K562 (cell line): ENCODE measurements at regions not wholly inside any gene's neighbourhood (a gene's known extent, or its start where the extent isn't known, plus 50 kb on each side); places are given as distances from the start of the nearest gene placed in this dataset.

Experiments used
- ATAC-seq: fragments of 200-7000 bp; cut with Tn5 transposase; 3 replicates; pipeline ENCODE4 v1.9.1; 2020; ENCODE audit warnings: moderate library complexity
- BruUV-seq: library from RNA; stranded (reverse); fragments of 400-500 nt; replicated peaks from 2 replicates; lab custom pipeline; 2021; lab: Mats Ljungman, UMichigan
- CTCF ChIA-PET: fragments of 300-600 bp; formaldehyde crosslinking; extraction: SDS; loops from one replicate; lab custom pipeline; 2021; ENCODE audit warnings: low intra/inter-chr PET ratio; lab: Yijun Ruan, JAX
- POLR2A ChIA-PET: fragments of 300-600, 350-650 bp; sonication (Branson Sonifier 250); formaldehyde crosslinking; extraction: SDS; loops from one replicate; lab custom pipeline; 2021; ENCODE audit warnings: antibody characterized with exemption, inconsistent platforms; lab: Yijun Ruan, JAX
- DNase-seq, 4 experiments: peaks; one replicate each; pipeline versions ENCODE4 v3.0.0 to v3.0.0-alpha.2; 2011 to 2018; ENCODE audit warnings: low spot score in 3 of 4, mixed read lengths in 3 of 4; ENCODE audit errors: extremely low read depth in 1 of 4
- FAIRE-seq: peaks from 2 replicates; lab custom pipeline; 2011; peaks lifted over from hg19 to GRCh38; lab: Jason Lieb, UNC
- H2AFZ ChIP-seq: 2 replicates; pipeline ENCODE4 v1.6.0; 2011; ENCODE audit warnings: low read depth, low read length, control low read depth, inconsistent platforms
- H3K27ac ChIP-seq: fragments of 200-600 bp; 3 replicates; pipeline ENCODE4 v1.8.0; 2011; ENCODE audit warnings: low read depth, mild to moderate bottlenecking, control low read depth, inconsistent platforms, low read length, moderate library complexity, mixed read lengths; ENCODE audit errors: extremely low read depth
- H3K27me3 ChIP-seq, 2 experiments: fragments of 300-600 bp in 1 of 2; 2 replicates in 1 of 2; 3 replicates in 1 of 2; pipeline versions ENCODE4 v1.6.0 to v1.8.0; 2011; ENCODE audit warnings: inconsistent platforms in 2 of 2, low read length in 2 of 2, mild to moderate bottlenecking in 1 of 2, mixed read lengths in 1 of 2, moderate library complexity in 1 of 2; ENCODE audit not compliant: control insufficient read depth in 2 of 2, insufficient read depth in 2 of 2
- H3K36me3 ChIP-seq: fragments of 300-600 bp; 3 replicates; pipeline ENCODE4 v1.8.0; 2011; ENCODE audit warnings: mild to moderate bottlenecking, low read length, inconsistent platforms; ENCODE audit not compliant: control insufficient read depth, insufficient read depth
- H3K4me1 ChIP-seq, 2 experiments: fragments of 200-600 bp in 1 of 2; replicated peaks in 1 of 2; 2 replicates in 1 of 2; 3 replicates in 1 of 2; pipeline versions ENCODE4 v1.5.1 to v1.8.0; 2011; ENCODE audit warnings: inconsistent platforms in 2 of 2, low read length in 2 of 2, mild to moderate bottlenecking in 1 of 2, mixed read lengths in 1 of 2, moderate library complexity in 1 of 2; ENCODE audit not compliant: control insufficient read depth in 2 of 2, insufficient read depth in 2 of 2
- H3K4me2 ChIP-seq: 2 replicates; pipeline ENCODE4 v1.6.1; 2011; ENCODE audit warnings: low read length, control low read depth, inconsistent platforms, mixed read lengths; ENCODE audit not compliant: insufficient read depth
- H3K4me3 ChIP-seq: fragments of 200-600 bp; sonication (generic), shearing (Covaris generic); 2 replicates; pipeline ENCODE4 v1.5.1; 2016; ENCODE audit warnings: control low read depth, inconsistent platforms
- H3K79me2 ChIP-seq: fragments of 200-600 bp; 3 replicates; pipeline ENCODE4 v1.8.0; 2011; ENCODE audit warnings: low read length, inconsistent platforms; ENCODE audit not compliant: control insufficient read depth, insufficient read depth
- H3K9ac ChIP-seq, 2 experiments: 2 replicates each; pipeline versions ENCODE4 v1.6.0 to v1.6.1; 2011; ENCODE audit warnings: low read depth in 2 of 2, low read length in 2 of 2, control low read depth in 1 of 2, inconsistent platforms in 1 of 2, mild to moderate bottlenecking in 1 of 2, mixed read lengths in 1 of 2; ENCODE audit not compliant: insufficient read depth in 1 of 2
- H3K9me1 ChIP-seq: one replicate; pipeline ENCODE4 v1.6.0; 2011; ENCODE audit warnings: inconsistent platforms, mild to moderate bottlenecking, low read length, moderate library complexity; ENCODE audit not compliant: control insufficient read depth, insufficient read depth
- H3K9me3 ChIP-seq: replicated peaks from 2 replicates; pipeline ENCODE4 v1.5.1; 2011; ENCODE audit warnings: low read depth, low read length, inconsistent platforms; ENCODE audit not compliant: control insufficient read depth, insufficient read depth
- H4K20me1 ChIP-seq: replicated peaks from 2 replicates; pipeline ENCODE4 v1.6.1; 2011; ENCODE audit warnings: low read length, inconsistent platforms, mixed read lengths; ENCODE audit not compliant: control insufficient read depth, insufficient read depth
- CBX2 ChIP-seq: fragments of 200-600 bp; sonication (generic); IDR thresholded peaks from one replicate; pipeline ENCODE4 v1.6.1; 2012; ENCODE audit warnings: mild to moderate bottlenecking, low read length, inconsistent platforms; ENCODE audit not compliant: insufficient read depth, poor library complexity, severe bottlenecking
- CEBPZ ChIP-seq: fragments of 150-350 bp; IDR thresholded peaks from 2 replicates; pipeline ENCODE4 v1.6.1; 2014; ENCODE audit warnings: low read depth, mild to moderate bottlenecking, low read length, borderline replicate concordance
- HINFP ChIP-seq: fragments of 450-650 bp; conservative IDR thresholded peaks from 2 replicates; pipeline ENCODE4 v1.6.1; 2016; ENCODE audit warnings: missing genetic modification characterization, low read depth, mild to moderate bottlenecking, control low read depth, missing compliant biosample characterization
- MBD2 ChIP-seq: sonication (generic); IDR thresholded peaks from 2 replicates; pipeline ENCODE4 v1.6.1; 2016; ENCODE audit warnings: low read depth, borderline replicate concordance
- MNT ChIP-seq, 2 experiments: fragments of 450-650 bp; conservative IDR thresholded peaks; 2 replicates each; pipeline ENCODE4 v1.6.1; 2017; ENCODE audit warnings: mild to moderate bottlenecking in 2 of 2, moderate library complexity in 2 of 2
- MXI1 ChIP-seq: IDR thresholded peaks from 2 replicates; pipeline ENCODE4 v1.6.1; 2011; ENCODE audit warnings: low read depth, mild to moderate bottlenecking, improper control_type of control experiment, low read length
- NR2F6 ChIP-seq: fragments of 450-650 bp; formaldehyde crosslinking; IDR thresholded peaks from 2 replicates; pipeline ENCODE4 v1.4.0; 2020; ENCODE audit warnings: mild to moderate bottlenecking
- RAD51 ChIP-seq: fragments of 450-650 bp; IDR thresholded peaks from 2 replicates; pipeline ENCODE4 v1.7.1; 2016; ENCODE audit warnings: low read depth, mild to moderate bottlenecking, borderline replicate concordance
- RFX5 ChIP-seq: IDR thresholded peaks from 2 replicates; pipeline ENCODE4 v1.6.1; 2011; ENCODE audit warnings: low read depth, mild to moderate bottlenecking, improper control_type of control experiment, low read length
- SAFB ChIP-seq: fragments of 200-400 bp; formaldehyde crosslinking; IDR thresholded peaks from 2 replicates; pipeline ENCODE4 v1.6.1; 2017; ENCODE audit warnings: low read depth, low read length, borderline replicate concordance
- SP2 ChIP-seq: IDR thresholded peaks from 2 replicates; pipeline ENCODE4 v1.6.1; 2011; ENCODE audit warnings: mild to moderate bottlenecking, low read depth, low read length, moderate library complexity; ENCODE audit not compliant: poor library complexity, severe bottlenecking; ENCODE audit errors: extremely low read depth
- SRF ChIP-seq, 2 experiments: fragments of 250-450, 450-650 bp in 1 of 2; sonication (Bioruptor Pico) in 1 of 2; sonication (generic) in 1 of 2; formaldehyde crosslinking; IDR thresholded peaks; 2 replicates each; pipeline versions ENCODE4 v1.5.0 to v1.5.1; 2020 to 2022; ENCODE audit warnings: mild to moderate bottlenecking in 1 of 2, missing genetic modification reagents in 1 of 2
- SRSF9 ChIP-seq: fragments of 200-400 bp; formaldehyde crosslinking; IDR thresholded peaks from 2 replicates; pipeline ENCODE4 v1.6.1; 2017; ENCODE audit warnings: low read depth, low read length, borderline replicate concordance
- ZFP1 ChIP-seq: fragments of 450-650 bp; formaldehyde crosslinking; IDR thresholded peaks from 2 replicates; pipeline ENCODE4 v1.4.0; 2020; ENCODE audit warnings: mild to moderate bottlenecking, mixed read lengths
- ZNF134 ChIP-seq: fragments of 250-450 bp; sonication (Bioruptor Pico); conservative IDR thresholded peaks from 2 replicates; pipeline ENCODE4 v1.4.0; 2020
- ZNF23 ChIP-seq: fragments of 250-450 bp; sonication (Bioruptor Pico); IDR thresholded peaks from 2 replicates; pipeline ENCODE4 v1.4.0; 2020; ENCODE audit warnings: mild to moderate bottlenecking
- WGBS: fragments of 100-300 bp; shearing (Covaris generic); methylation state at CpG from one replicate; pipeline ENCODE4 v1.1.6; 2016; ENCODE audit warnings: low coverage, mixed read lengths; ENCODE audit not compliant: insufficient coverage; ENCODE audit errors: missing lambda C conversion rate; 5-methylcytosine and 5-hydroxymethylcytosine counted together
- in situ Hi-C: fragments of 300-500 bp; cut with MboI; formaldehyde crosslinking; loops from 4 replicates; pipeline ENCODE4 v1.15.0; 2018; ENCODE audit warnings: inconsistent platforms, mixed read lengths
- intact Hi-C: fragments of 100-400 bp; cut with micrococcal nuclease; formaldehyde crosslinking; loops from 2 replicates; pipeline ENCODE4 v1.14.2; 2022

- TF ChIP-seq SP2, result no peak
- no peak for TF ChIP-seq SRSF9
These were observed 310.3 kb upstream of the ISL1 start (continued) for GRCh38 chr5:51072937-51073336.

- POLR2A ChIA-PET, result no interaction called here
- no peak overlapping the region for H3K27ac ChIP-seq
- no peak for DNase-seq
- intact Hi-C loops, result no loop called here
- H4K20me1 ChIP-seq, result no peaks in the 10 kb centered on the region
- no peaks in the 10 kb centered on the region for H3K27me3 ChIP-seq
- no peaks in the 10 kb centered on the region for H3K36me3 ChIP-seq
- no peak overlapping the region for H2AFZ ChIP-seq
- ATAC-seq, result no peak
- 20% methylated on average over 1 of the region's 1 CpG for WGBS
- no peaks in the 10 kb centered on the region for H3K4me1 ChIP-seq
- H3K9me1 ChIP-seq, result no peaks in the 10 kb centered on the region
- CTCF ChIA-PET, result no interaction called here
- no peaks in the 10 kb centered on the region; the same call in none of the 2 replicates for H3K9me3 ChIP-seq
- no peak overlapping the region for H3K9ac ChIP-seq
- H3K79me2 ChIP-seq, result no peaks in the 10 kb centered on the region
- no TSS peak for BruUV-seq
- H3K4me2 ChIP-seq, result no peak overlapping the region
- no peak overlapping the region for H3K4me3 ChIP-seq
- no peak for FAIRE-seq
- in situ Hi-C loops, result no loop called here
- TF ChIP-seq HINFP (tag) (no peak), NR2F6 (no peak), SRF (CRISPR knock-in tag; IDR thresholded peaks at IDR 0.05) (no peak), MNT (conservative IDR thresholded peaks at IDR 0.05) (no peak), CBX2 (no peak), SAFB (no peak), MBD2 (no peak), RAD51 (no peak), ZNF23 (CRISPR knock-in tag) (no peak), MXI1 (no peak), CEBPZ (no peak), RFX5 (no peak), ZFP1 (CRISPR knock-in tag) (no peak), ZNF134 (CRISPR knock-in tag) (no peak)
These were observed 300.5 kb upstream of the ISL1 start for GRCh38 chr5:51082741-51083140.
